GM18520 (cell line): ENCODE measurements at regions not wholly inside any gene's neighbourhood (a gene's known extent, or its start where the extent isn't known, plus 50 kb on each side); places are given as distances from the start of the nearest gene placed in this dataset.
"Not testable (repeated sequence)": the region's sequence is repeated elsewhere in the genome, so short reads cannot be mapped to it uniquely, and the experiment has no call there.

ENCODE experiments used
- ATAC-seq: cut with Tn5 transposase; IDR thresholded peaks from one replicate; pipeline ENCODE4 v1.9.1; 2021; ENCODE audit not compliant: unreplicated experiment

GRCh38 chr6:118719351-118720124, 68.1 kb upstream of the CEP85L start:
- ATAC-seq = no peak

- no peak for ATAC-seq
Observed at GRCh38 chr6:118718903-118719302, 67.5 kb upstream of the CEP85L start.

- ATAC-seq = no peak
Observed at GRCh38 chr6:118718297-118718696, 66.9 kb upstream of the CEP85L start.

GRCh38 chr6:118717106-118717505, 65.7 kb upstream of the CEP85L start:
- no peak for ATAC-seq

- not testable (repeated sequence) for ATAC-seq
Observed at GRCh38 chr6:118715907-118716306, 64.5 kb upstream of the CEP85L start.

- no peak for ATAC-seq
Observed at GRCh38 chr6:118715376-118715775, 64.0 kb upstream of the CEP85L start.

GRCh38 chr6:118714756-118715155, 63.4 kb upstream of the CEP85L start:
- ATAC-seq = no peak

- ATAC-seq = no peak
Observed at GRCh38 chr6:118712969-118713368, 61.6 kb upstream of the CEP85L start.

GRCh38 chr6:118710616-118711015, 59.2 kb upstream of the CEP85L start:
- no peak for ATAC-seq

GRCh38 chr6:118709859-118710350, 58.5 kb upstream of the CEP85L start:
- ATAC-seq = peak; percentile 91

- no peak for ATAC-seq
Observed at GRCh38 chr6:118708744-118709143, 57.4 kb upstream of the CEP85L start.

- no peak for ATAC-seq
Observed at GRCh38 chr6:118708055-118708454, 56.7 kb upstream of the CEP85L start.

- ATAC-seq = no peak
Observed at GRCh38 chr6:118706702-118707101, 55.3 kb upstream of the CEP85L start.

- peak; percentile 42 for ATAC-seq
Observed at GRCh38 chr6:118705544-118706491, 54.4 kb upstream of the CEP85L start.

- ATAC-seq = no peak
Observed at GRCh38 chr6:118704915-118705314, 53.5 kb upstream of the CEP85L start.

GRCh38 chr6:118701260-118701659, 49.9 kb upstream of the CEP85L start:
- ATAC-seq = not testable (repeated sequence)
